Right lobe of liver (tissue), 6 donors: ENCODE measurements at regions not wholly inside any gene's neighbourhood (a gene's known extent, or its start where the extent isn't known, plus 50 kb on each side); places are given as distances from the start of the nearest gene placed in this dataset.

ENCODE experiments used
- ATAC-seq, 4 donors: fragments of 200-7000 bp; cut with Tn5 transposase; one replicate each; pipeline ENCODE4 v1.9.1; 2020; ENCODE audit warnings: mild to moderate bottlenecking in 4 of 4, moderate library complexity in 4 of 4
- DNase-seq, 3 donors: peaks; one replicate each; pipeline ENCODE4 v3.0.0-alpha.2; 2020
- H3K27ac ChIP-seq, 3 donors: fragments of 200-600 bp; one replicate each; pipeline ENCODE4 v1.8.0; 2022
- H3K27me3 ChIP-seq, 2 donors: fragments of 200-600 bp; one replicate each; pipeline ENCODE4 v1.8.0; 2022
- H3K36me3 ChIP-seq, 4 donors: fragments of 200-600 bp; sonication (generic) in 1 of 4; one replicate each; pipeline versions ENCODE4 v1.5.1 to v1.8.0; 2017 to 2022; ENCODE audit warnings: control low read depth in 1 of 4
- H3K4me1 ChIP-seq, 4 donors: fragments of 200-600 bp; sonication (generic) in 1 of 4; one replicate each; pipeline versions ENCODE4 v1.5.1 to v1.8.0; 2017 to 2022; ENCODE audit warnings: control low read depth in 1 of 4
- H3K4me3 ChIP-seq, 3 donors: fragments of 200-600 bp; one replicate each; pipeline ENCODE4 v1.8.0; 2022
- H3K9me3 ChIP-seq, 4 donors: fragments of 200-600 bp; sonication (generic) in 1 of 4; one replicate each; pipeline versions ENCODE4 v1.5.1 to v1.8.0; 2017 to 2022; ENCODE audit warnings: control low read depth in 1 of 4
- CTCF ChIP-seq, 4 donors: fragments of 200-600 bp in 3 of 4; fragments of 450-650 bp in 1 of 4; IDR thresholded peaks; one replicate each; pipeline versions ENCODE4 v1.5.1 to v1.8.0; 2016 to 2022; ENCODE audit warnings: antibody characterized with exemption in 4 of 4, mild to moderate bottlenecking in 2 of 4
- POLR2A ChIP-seq: fragments of 450-650 bp; IDR thresholded peaks from one replicate; pipeline ENCODE4 v1.6.1; 2017; ENCODE audit warnings: antibody characterized with exemption, mild to moderate bottlenecking
- WGBS: methylation state at CpG from one replicate; pipeline ENCODE4 v1.1.6; 2018; ENCODE audit warnings: low coverage, low lambda C conversion rate; ENCODE audit not compliant: insufficient coverage; ENCODE audit errors: missing lambda C conversion rate; 5-methylcytosine and 5-hydroxymethylcytosine counted together
- intact Hi-C, 2 donors: fragments of 100-400 bp; cut with DNase I; formaldehyde crosslinking; loops; one replicate each; pipeline versions ENCODE4 v1.11.2 to v1.14.1; 2022
- donor health status: DM: no; HTN: yes; CAD: no.
- donor health status: DM: no; HTN: no; CAD: no.
- donor health status: DM: no; HTN: no; CAD: no.
- donor health status: DM: no; HTN: yes; CAD: no.
- donor health status: DM: no; HTN: yes; CAD: no.

GRCh38 chr3:88987776-88988175, 119.6 kb upstream of the EPHA3 start:
- no peaks in the 10 kb centered on the region for H3K9me3 ChIP-seq
- TF ChIP-seq POLR2A = no peak
- TF ChIP-seq CTCF (IDR thresholded peaks at IDR 0.05) = no peak
- intact Hi-C loops = no loop called here
- H3K36me3 ChIP-seq = no peaks in the 10 kb centered on the region
- no peak overlapping the region for H3K27ac ChIP-seq
- DNase-seq = no peak
- no peaks in the 10 kb centered on the region for H3K4me1 ChIP-seq
- no peak for ATAC-seq
- no peak overlapping the region for H3K4me3 ChIP-seq
- H3K27me3 ChIP-seq = no peaks in the 10 kb centered on the region

- TF ChIP-seq CTCF (IDR thresholded peaks at IDR 0.05) (no peak), POLR2A (no peak)
- Histone ChIP-seq H3K27ac (no peak overlapping the region), H3K4me3 (no peak overlapping the region), H3K9me3 (no peaks in the 10 kb centered on the region), H3K36me3 (no peaks in the 10 kb centered on the region), H3K27me3 (no peaks in the 10 kb centered on the region), H3K4me1 (no peaks in the 10 kb centered on the region)
- ATAC-seq (no peak), DNase-seq (no peak)
- intact Hi-C loops = no loop called here
- WGBS = 47% methylated on average over 3 of the region's 3 CpGs
Observed at GRCh38 chr3:88988906-88989305, 118.5 kb upstream of the EPHA3 start.

GRCh38 chr3:88991496-88991895, 115.9 kb upstream of the EPHA3 start:
- H3K9me3 ChIP-seq = no peaks in the 10 kb centered on the region
- H3K27me3 ChIP-seq = no peaks in the 10 kb centered on the region
- intact Hi-C loops = no loop called here
- TF ChIP-seq POLR2A = no peak
- no peak for TF ChIP-seq CTCF (IDR thresholded peaks at IDR 0.05)
- no peaks in the 10 kb centered on the region for H3K36me3 ChIP-seq
- H3K4me3 ChIP-seq = no peak overlapping the region
- H3K4me1 ChIP-seq = no peaks in the 10 kb centered on the region
- H3K27ac ChIP-seq = no peak overlapping the region
- DNase-seq (no peak), ATAC-seq (no peak)

GRCh38 chr3:88996691-88997090, 110.7 kb upstream of the EPHA3 start:
- intact Hi-C loops = no loop called here
- Histone ChIP-seq H3K4me3 (no peak overlapping the region), H3K4me1 (no peaks in the 10 kb centered on the region), H3K9me3 (no peaks in the 10 kb centered on the region), H3K36me3 (no peaks in the 10 kb centered on the region), H3K27ac (no peak overlapping the region), H3K27me3 (no peaks in the 10 kb centered on the region)
- DNase-seq (no peak), ATAC-seq (no peak)
- TF ChIP-seq CTCF (IDR thresholded peaks at IDR 0.05) = no peak
- no peak for TF ChIP-seq POLR2A
- WGBS = 24% methylated on average over 3 of the region's 3 CpGs

GRCh38 chr3:88997260-88997659, 110.2 kb upstream of the EPHA3 start:
- intact Hi-C loops = no loop called here

More at GRCh38 chr3:88997260-88997659, 110.2 kb upstream of the EPHA3 start:
- H3K9me3 ChIP-seq = no peaks in the 10 kb centered on the region
- no peaks in the 10 kb centered on the region for H3K27me3 ChIP-seq
- DNase-seq (no peak), ATAC-seq (no peak)
- TF ChIP-seq CTCF (IDR thresholded peaks at IDR 0.05) (no peak), POLR2A (no peak)
- 52% methylated on average over 3 of the region's 3 CpGs for WGBS
- H3K27ac ChIP-seq = no peak overlapping the region
- H3K4me1 ChIP-seq = no peaks in the 10 kb centered on the region
- H3K4me3 ChIP-seq = no peak overlapping the region
- H3K36me3 ChIP-seq = no peaks in the 10 kb centered on the region
